CD4-positive, alpha-beta T cell treated with Interleukin-10 for 1 hour (primary cell): ENCODE measurements at regions not wholly inside any gene's neighbourhood (a gene's known extent, or its start where the extent isn't known, plus 50 kb on each side); places are given as distances from the start of the nearest gene placed in this dataset.

Experiments used
- DNase-seq: peaks from one replicate; pipeline ENCODE4 v3.0.0-alpha.2; 2020

GRCh38 chr11:13105237-13105844, 96.2 kb downstream of the RASSF10 start:
- no peak for DNase-seq

DNA sequence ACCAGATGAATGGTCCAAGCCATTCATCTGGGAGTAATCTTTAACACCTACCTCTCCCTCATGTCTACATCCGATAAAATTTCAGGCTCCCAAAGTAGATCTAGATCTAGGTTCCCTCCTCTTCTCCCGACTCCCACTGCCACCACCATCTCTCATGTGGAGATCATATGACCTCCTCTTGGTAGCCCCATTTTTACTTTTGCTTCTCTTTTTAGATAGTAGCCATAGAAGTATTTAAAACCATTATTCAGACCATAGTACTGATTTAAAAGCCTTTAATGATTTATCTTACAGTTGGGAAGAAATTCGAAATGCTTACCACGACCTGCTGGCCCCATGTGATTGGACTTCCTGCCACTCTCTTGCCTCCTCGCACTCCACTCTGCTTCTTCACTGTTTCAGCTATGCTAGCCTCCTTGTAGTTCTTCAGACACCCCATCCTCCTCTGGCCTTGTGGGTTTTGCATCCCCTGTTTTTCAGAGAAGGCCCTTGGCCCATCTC, 98.5 kb downstream of the RASSF10 start:
- DNase-seq: no peak

DNA sequence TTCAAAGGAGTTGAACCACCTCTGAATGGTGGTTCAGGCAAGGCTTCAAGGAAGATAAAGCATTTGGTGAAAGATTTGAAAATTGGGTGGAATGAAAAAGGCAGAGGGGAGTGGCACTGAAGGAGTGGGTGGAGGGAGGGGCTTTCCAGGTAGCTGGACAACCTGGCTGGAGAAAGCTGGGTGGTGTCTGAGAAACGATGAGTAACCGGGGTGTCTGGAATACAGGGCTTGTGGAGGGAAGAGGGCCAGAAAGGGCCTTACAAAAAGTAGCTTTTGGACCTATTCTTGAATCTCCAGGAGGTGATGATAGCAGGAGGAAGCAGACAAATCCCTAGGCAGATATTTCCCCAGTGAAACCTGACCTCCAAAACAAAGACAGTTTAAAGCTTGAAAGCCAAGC, 99.3 kb downstream of the RASSF10 start:
- no peak for DNase-seq

- DNase-seq: no peak
Observed at GRCh38 chr11:13109616-13110015, 100.5 kb downstream of the RASSF10 start.

- no peak for DNase-seq
Observed at GRCh38 chr11:13110145-13110544, 101.0 kb downstream of the RASSF10 start.

- no peak for DNase-seq
Observed at GRCh38 chr11:13110929-13111812, 102.1 kb downstream of the RASSF10 start.

- no peak for DNase-seq
Observed at GRCh38 chr11:13111813-13112130, 102.7 kb downstream of the RASSF10 start.

DNA sequence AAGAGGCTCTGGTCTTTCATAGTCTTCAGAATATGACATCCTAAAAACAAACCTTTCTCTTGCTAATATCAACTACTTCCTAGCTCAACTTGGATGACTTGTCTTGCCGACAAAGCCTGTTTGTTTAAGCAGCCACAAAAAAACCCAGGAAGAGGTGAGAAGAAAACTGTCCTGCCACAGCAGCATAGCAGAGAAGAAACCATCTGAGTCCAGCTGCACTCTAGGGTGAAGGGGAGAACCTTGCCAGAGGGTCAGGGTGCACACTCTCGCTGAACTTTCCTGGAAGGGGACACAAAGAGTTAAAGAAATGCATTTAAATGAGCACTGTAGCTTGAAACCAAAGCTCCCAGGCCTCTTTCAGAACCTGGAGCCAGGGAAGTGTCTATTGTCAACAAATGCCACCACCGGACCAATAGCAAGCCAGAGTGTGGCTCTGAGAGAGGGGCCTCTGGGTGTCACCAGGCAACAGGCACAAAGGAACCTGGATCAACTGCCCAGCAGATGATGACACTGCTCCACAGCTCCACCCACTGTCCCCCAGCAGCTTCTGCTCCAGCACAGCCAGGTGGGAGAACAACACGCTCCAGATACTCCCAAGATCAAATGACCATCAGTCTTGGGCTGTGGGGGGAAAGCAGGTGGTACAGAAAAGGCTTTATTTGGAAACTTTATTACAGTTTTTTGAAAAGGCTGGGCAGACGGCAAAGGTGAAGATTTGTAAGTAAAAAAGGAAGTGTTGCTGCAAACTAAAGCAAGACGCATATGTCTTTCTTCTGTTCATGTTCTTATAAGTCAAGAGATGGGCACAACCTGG, 105.7 kb downstream of the RASSF10 start:
- no peak for DNase-seq

GRCh38 chr11:13115380-13115675, 106.2 kb downstream of the RASSF10 start:
- DNase-seq: no peak

GRCh38 chr11:13116491-13116890, 107.4 kb downstream of the RASSF10 start:
- no peak for DNase-seq

DNA sequence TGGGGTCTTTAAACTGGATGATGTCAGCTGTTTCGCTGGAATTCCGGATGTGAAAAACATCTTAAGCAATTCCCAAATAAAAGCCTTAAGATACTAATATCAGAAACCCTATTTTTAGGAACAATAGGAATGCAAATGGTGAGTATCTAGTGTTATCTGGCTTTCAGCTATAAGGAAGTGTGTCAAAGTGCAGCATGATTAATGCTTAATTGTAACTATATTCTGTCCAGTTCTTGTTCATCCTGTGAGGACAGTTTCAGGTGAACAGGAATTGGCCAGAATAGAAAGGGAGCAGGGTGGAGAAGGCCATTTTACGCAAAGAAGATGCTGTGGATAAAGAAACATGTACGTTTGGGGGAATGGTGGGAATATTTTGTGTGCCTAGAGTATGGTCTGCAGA, 108.2 kb downstream of the RASSF10 start:
- no peak for DNase-seq

DNA sequence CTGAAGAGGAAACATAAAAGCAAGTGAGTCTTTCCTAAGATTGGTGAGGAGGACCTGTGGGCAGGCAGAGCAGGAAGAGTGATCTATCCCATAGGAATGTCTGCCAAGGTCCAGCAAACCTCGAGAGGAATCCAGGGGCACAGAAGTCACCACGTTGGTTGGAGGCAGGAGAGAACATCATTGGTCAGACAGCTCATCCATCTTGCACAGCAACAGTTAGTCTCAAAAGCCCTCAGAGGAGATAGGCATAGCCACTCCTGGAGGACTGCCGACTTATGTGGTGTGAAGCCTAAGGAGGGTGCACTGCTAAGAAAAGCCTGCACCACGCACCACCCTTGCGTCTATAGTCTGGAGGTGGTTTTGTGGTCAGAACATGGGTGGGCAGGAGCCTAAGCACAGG, 109.1 kb downstream of the RASSF10 start:
- no peak for DNase-seq

- DNase-seq: no peak
Observed at GRCh38 chr11:13118650-13119049, 109.5 kb downstream of the RASSF10 start.

DNA sequence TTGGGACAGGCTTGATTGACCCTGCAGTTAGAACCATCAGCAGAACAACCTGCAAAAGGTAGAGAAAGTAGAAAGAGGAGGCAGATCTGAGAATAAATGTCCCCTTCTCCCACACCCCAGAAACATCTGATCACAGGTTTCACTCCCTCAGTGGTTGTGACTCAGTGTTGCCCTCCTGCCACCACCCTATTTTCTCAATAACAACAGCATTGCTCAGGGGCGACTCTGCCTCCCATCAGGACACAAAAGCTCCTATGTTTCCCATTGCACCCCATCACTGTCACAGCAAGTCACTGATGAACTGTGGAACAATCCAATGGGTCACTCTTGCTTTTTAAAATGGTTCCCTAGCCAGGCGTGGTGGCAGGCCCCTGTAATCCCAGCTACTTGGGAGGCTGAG, 110.2 kb downstream of the RASSF10 start:
- no peak for DNase-seq

DNA sequence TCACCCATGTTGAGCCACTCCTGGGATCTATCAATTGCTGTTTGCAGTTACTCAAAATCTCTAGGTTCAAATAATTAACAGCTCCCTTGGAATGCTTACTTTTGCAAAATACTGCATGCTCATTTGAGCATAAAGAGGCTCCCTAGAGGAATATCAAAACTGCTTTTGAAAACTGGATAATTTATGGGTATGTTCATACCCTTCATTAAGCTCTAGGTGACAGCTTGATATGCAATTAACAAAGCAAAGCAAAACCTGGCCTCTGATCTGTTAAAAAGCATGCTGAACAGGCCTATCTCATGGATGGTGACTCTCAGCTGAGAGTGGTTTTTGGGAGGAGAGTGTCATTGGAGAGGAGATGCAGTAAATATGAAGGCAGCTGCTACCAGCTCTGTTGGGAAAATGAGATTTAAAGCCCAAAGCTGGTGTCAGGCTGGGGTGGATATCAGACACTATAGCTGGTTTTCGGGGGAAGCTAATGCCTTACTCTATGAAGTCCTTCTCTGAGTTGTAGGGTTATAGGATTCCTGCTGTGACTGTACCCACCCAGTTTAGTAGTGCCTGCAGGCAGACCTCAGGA, 110.9 kb downstream of the RASSF10 start:
- no peak for DNase-seq

DNA sequence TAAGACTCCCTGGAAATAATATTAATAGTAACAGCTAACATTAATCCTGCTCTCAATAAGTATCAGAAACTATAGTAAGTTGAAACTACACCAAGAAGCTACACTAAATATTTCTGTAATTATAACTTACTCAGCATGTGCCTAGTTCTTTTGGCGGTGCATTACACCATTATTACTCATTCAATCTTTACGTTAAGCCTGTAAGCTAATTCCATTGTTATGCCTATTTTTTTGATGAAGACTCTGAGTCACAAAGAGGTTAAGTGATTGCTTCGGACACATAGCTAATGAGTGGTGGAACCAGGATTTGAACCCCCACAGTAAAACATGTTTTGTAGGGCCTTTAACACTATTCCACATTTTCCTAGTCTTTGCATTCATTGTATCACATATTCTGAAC, 111.6 kb downstream of the RASSF10 start:
- no peak for DNase-seq

DNA sequence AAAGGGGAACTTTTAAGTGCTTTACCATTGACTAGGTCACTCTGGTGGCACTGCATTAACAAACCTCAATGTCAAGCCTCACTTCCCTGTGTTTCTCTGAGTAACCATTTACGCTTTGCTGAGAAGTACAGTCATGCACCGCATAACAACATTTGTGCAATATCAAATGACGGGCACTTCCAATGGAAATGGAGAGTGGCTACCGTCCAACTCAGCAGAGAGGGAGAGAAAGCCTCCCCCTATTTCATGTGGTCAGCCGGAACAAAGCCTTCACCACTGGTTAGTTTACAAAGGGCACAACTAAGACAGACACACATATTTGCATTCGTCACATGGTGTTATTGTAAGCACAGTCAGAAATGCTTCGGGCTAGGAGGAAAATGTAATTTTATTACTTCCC, 117.3 kb downstream of the RASSF10 start:
- DNase-seq: no peak

DNA sequence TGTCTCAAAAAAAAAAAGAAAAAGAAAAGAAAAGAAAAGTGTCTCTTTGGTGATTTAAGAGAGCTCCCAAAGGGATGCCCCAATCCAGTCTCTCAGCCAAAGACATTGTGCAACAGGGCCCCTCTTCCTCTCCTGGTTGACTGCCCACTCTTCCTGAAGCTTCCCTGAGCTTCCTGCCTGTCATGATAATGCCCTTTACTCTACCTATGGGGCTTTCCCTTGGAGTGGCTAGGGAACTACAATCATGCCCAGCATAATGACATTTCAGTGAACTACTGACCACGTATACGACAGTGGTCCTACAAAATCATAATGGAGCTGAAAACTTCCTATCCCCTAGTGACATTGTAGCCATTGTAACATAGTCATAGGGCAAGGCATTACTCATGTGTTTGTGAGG, 118.0 kb downstream of the RASSF10 start:
- no peak for DNase-seq

DNA sequence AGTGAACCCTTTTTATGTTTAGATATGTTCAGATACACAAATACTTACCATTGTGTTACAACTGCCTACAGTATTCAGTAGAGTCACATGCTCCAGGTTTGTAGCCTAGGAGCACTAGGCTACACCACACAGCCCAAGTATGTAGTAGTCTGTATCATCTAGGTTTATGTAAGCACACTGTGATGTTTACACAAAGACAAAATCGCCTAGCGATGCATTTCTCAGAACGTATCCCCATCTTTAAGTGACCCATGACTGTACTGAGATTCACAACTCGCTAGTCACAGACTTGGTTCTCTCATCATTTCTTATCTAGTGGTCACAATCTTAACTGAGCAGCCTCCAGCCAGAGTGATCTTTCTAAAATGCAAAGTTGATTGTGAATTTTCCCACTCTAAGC, 119.2 kb downstream of the RASSF10 start:
- DNase-seq: no peak

DNA sequence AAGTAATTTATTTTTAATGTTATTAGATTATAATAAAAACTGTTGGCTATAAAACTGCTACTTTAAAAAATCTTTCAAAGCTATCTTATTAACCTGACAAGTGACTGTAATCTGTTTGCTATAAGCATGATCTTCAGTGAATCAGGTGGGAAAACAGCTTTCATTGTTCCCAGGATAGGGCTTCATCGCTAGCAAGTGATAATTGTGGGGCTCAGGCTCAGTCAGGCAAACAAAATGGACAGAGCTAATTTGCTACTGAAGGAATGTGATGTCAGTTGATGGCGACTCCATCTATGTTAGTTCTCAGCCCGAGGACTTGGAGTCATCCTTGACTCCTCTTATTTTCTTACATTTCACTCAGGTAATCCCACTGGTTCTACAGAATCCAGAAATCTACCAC, 125.0 kb downstream of the RASSF10 start:
- DNase-seq: no peak

- no peak for DNase-seq
Observed at GRCh38 chr11:13134886-13135285, 125.8 kb downstream of the RASSF10 start.

- DNase-seq: no peak
Observed at GRCh38 chr11:13135385-13136271, 126.5 kb downstream of the RASSF10 start.

DNA sequence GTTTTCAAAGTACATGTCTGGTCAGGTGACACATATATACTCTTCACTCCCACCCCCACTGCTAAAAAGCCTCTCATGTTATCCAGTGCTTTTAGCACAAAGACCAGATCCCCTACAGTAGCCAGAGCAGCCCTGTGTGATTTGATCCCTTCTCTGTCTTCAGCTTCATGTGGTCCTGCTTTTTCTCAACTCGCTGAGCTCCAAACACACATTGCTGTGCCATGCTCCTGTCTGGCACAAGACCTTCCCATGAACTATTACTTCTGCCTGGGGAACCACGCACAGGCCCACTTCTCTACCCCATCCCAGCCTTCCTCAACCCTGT, 127.1 kb downstream of the RASSF10 start:
- no peak for DNase-seq
